RWPE2 (cell line): ENCODE measurements at regions not wholly inside any gene's neighbourhood (a gene's known extent, or its start where the extent isn't known, plus 50 kb on each side); places are given as distances from the start of the nearest gene placed in this dataset.
"Not testable (repeated sequence)": the region's sequence is repeated elsewhere in the genome, so short reads cannot be mapped to it uniquely, and the experiment has no call there.

ENCODE experiments used
- ATAC-seq: fragments of 200-7000 bp; cut with Tn5 transposase; 3 replicates; pipeline ENCODE4 v1.9.1; 2021; ENCODE audit warnings: low read depth
- DNase-seq: peaks from one replicate; pipeline ENCODE4 v3.0.0-alpha.2; 2020; ENCODE audit warnings: low spot score
- H3K27ac ChIP-seq: fragments of 450-650 bp; 2 replicates; pipeline ENCODE4 v1.5.1; 2017; ENCODE audit warnings: mild to moderate bottlenecking; ENCODE audit not compliant: poor library complexity, severe bottlenecking
- H3K27me3 ChIP-seq: fragments of 250-450 bp; sonication (Bioruptor Pico); 2 replicates; pipeline ENCODE4 v1.5.1; 2021; ENCODE audit warnings: mild to moderate bottlenecking, moderate library complexity; ENCODE audit not compliant: insufficient read depth, poor library complexity, severe bottlenecking
- H3K36me3 ChIP-seq: fragments of 250-450 bp; sonication (Bioruptor Pico); 2 replicates; pipeline ENCODE4 v1.5.1; 2020; ENCODE audit warnings: low read depth, mild to moderate bottlenecking, moderate library complexity
- H3K4me1 ChIP-seq: fragments of 250-450 bp; sonication (Bioruptor Pico); 2 replicates; pipeline ENCODE4 v1.5.1; 2021; ENCODE audit warnings: mild to moderate bottlenecking, moderate library complexity; ENCODE audit not compliant: insufficient read depth, poor library complexity, severe bottlenecking
- H3K4me3 ChIP-seq: fragments of 250-450 bp; sonication (Bioruptor Pico); 2 replicates; pipeline ENCODE4 v1.5.1; 2021; ENCODE audit warnings: mild to moderate bottlenecking, moderate library complexity; ENCODE audit not compliant: severe bottlenecking
- H3K9me3 ChIP-seq: fragments of 250-450 bp; sonication (Bioruptor Pico); 2 replicates; pipeline ENCODE4 v1.5.1; 2021; ENCODE audit warnings: mild to moderate bottlenecking, moderate library complexity; ENCODE audit not compliant: severe bottlenecking
- CTCF ChIP-seq: fragments of 450-650 bp; IDR thresholded peaks from one replicate; pipeline ENCODE4 v1.5.1; 2017; ENCODE audit warnings: mild to moderate bottlenecking, moderate library complexity; ENCODE audit not compliant: poor library complexity, severe bottlenecking

- Histone ChIP-seq H3K4me3 (no peak overlapping the region), H3K4me1 (no peaks in the 10 kb centered on the region), H3K9me3 (no peaks in the 10 kb centered on the region), H3K27ac (no peak overlapping the region), H3K27me3 (no peaks in the 10 kb centered on the region), H3K36me3 (no peaks in the 10 kb centered on the region)
- no peak for TF ChIP-seq CTCF
- ATAC-seq (no peak), DNase-seq (no peak)
Measured at GRCh38 chr13:64127856-64128255, 2712.2 kb upstream of the PCDH20 start.

- no peak for DNase-seq
- Histone ChIP-seq H3K36me3 (no peaks in the 10 kb centered on the region), H3K27ac (no peak overlapping the region), H3K4me3 (no peak overlapping the region), H3K4me1 (no peaks in the 10 kb centered on the region), H3K9me3 (no peaks in the 10 kb centered on the region), H3K27me3 (no peaks in the 10 kb centered on the region)
- no peak for TF ChIP-seq CTCF
- ATAC-seq = no peak
Measured at GRCh38 chr13:64127192-64127591, 2711.5 kb upstream of the PCDH20 start.

- not testable (repeated sequence) for ATAC-seq, H3K36me3 ChIP-seq
Measured at GRCh38 chr13:64121023-64121709, 2705.5 kb upstream of the PCDH20 start.

GRCh38 chr13:64099994-64100393 lies 2684.3 kb upstream of the PCDH20 start:
- Histone ChIP-seq H3K27ac (no peak overlapping the region), H3K4me3 (no peak overlapping the region), H3K9me3 (no peaks in the 10 kb centered on the region), H3K36me3 (no peaks in the 10 kb centered on the region), H3K27me3 (no peaks in the 10 kb centered on the region), H3K4me1 (no peaks in the 10 kb centered on the region)
- DNase-seq (no peak), ATAC-seq (no peak)
- no peak for TF ChIP-seq CTCF

More at GRCh38 chr13:64121023-64121709, 2705.5 kb upstream of the PCDH20 start:
- not testable (repeated sequence) for H3K27me3 ChIP-seq, DNase-seq, H3K4me3 ChIP-seq, H3K9me3 ChIP-seq, H3K4me1 ChIP-seq, H3K27ac ChIP-seq

- Histone ChIP-seq H3K27me3 (no peaks in the 10 kb centered on the region), H3K9me3 (no peaks in the 10 kb centered on the region), H3K4me3 (no peak overlapping the region), H3K4me1 (no peaks in the 10 kb centered on the region), H3K27ac (no peak overlapping the region), H3K36me3 (no peaks in the 10 kb centered on the region)
- no peak for TF ChIP-seq CTCF
- DNase-seq (no peak), ATAC-seq (no peak)
Measured at GRCh38 chr13:64090311-64090710, 2674.7 kb upstream of the PCDH20 start.
